ENCODE measurements at regions not wholly inside any gene's neighbourhood (a gene's known extent, or its start where the extent isn't known, plus 50 kb on each side); places are given as distances from the start of the nearest gene placed in this dataset.

DNA sequence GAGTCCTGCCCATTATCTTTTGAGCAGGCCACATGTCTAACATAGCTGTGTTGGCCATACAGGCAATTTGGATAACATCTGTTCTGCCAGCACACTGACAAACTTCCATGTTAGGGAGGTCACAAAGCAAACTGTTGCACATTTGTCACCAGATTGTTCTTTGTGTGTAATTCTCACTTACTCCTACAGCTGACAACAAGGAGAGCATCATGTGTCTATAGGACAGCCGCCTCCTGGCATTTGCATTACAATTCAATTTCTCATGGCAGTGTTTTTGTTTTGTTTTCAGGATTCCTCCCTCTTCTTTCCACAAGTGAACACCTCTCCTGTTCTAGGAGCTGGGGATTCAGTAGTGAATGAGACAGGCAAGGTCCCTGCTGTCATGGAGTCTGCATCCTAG is 94.3 kb upstream of the LEF1 start:
- TF ChIP-seq, protein P1, sequence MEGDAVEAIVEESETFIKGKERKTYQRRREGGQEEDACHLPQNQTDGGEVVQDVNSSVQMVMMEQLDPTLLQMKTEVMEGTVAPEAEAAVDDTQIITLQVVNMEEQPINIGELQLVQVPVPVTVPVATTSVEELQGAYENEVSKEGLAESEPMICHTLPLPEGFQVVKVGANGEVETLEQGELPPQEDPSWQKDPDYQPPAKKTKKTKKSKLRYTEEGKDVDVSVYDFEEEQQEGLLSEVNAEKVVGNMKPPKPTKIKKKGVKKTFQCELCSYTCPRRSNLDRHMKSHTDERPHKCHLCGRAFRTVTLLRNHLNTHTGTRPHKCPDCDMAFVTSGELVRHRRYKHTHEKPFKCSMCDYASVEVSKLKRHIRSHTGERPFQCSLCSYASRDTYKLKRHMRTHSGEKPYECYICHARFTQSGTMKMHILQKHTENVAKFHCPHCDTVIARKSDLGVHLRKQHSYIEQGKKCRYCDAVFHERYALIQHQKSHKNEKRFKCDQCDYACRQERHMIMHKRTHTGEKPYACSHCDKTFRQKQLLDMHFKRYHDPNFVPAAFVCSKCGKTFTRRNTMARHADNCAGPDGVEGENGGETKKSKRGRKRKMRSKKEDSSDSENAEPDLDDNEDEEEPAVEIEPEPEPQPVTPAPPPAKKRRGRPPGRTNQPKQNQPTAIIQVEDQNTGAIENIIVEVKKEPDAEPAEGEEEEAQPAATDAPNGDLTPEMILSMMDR (IDR thresholded peaks at IDR 0.05) = no peak
- TF ChIP-seq, protein P2, sequence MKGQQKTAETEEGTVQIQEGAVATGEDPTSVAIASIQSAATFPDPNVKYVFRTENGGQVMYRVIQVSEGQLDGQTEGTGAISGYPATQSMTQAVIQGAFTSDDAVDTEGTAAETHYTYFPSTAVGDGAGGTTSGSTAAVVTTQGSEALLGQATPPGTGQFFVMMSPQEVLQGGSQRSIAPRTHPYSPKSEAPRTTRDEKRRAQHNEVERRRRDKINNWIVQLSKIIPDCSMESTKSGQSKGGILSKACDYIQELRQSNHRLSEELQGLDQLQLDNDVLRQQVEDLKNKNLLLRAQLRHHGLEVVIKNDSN (IDR thresholded peaks at IDR 0.05; ENCODE audit: borderline replicate concordance, low read depth) = no peak
- TF ChIP-seq, protein P3, sequence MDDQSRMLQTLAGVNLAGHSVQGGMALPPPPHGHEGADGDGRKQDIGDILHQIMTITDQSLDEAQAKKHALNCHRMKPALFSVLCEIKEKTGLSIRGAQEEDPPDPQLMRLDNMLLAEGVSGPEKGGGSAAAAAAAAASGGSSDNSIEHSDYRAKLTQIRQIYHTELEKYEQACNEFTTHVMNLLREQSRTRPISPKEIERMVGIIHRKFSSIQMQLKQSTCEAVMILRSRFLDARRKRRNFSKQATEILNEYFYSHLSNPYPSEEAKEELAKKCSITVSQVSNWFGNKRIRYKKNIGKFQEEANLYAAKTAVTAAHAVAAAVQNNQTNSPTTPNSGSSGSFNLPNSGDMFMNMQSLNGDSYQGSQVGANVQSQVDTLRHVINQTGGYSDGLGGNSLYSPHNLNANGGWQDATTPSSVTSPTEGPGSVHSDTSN (IDR thresholded peaks at IDR 0.05) = no peak
- TF ChIP-seq RCOR1 (IDR thresholded peaks at IDR 0.05; ENCODE audit: low read length) (no peak), JUND (IDR thresholded peaks at IDR 0.05) (no peak), POLR2AphosphoS5 (IDR thresholded peaks at IDR 0.05; ENCODE audit: low read depth, low read length) (no peak), EZH2phosphoT487 (IDR thresholded peaks at IDR 0.05; ENCODE audit: borderline replicate concordance, low read depth) (no peak)
